GM06990 (cell line): ENCODE measurements at regions not wholly inside any gene's neighbourhood (a gene's known extent, or its start where the extent isn't known, plus 50 kb on each side); places are given as distances from the start of the nearest gene placed in this dataset.

Source experiments
- DNase-seq: peaks from one replicate; pipeline ENCODE4 v3.0.0-alpha.2; 2011; ENCODE audit not compliant: insufficient read length; ENCODE audit errors: extremely low read depth
- H3K27me3 ChIP-seq: replicated peaks from 2 replicates; pipeline ENCODE4 v1.6.0; 2011; ENCODE audit warnings: low read length; ENCODE audit not compliant: control insufficient read depth, insufficient read depth
- H3K36me3 ChIP-seq: 2 replicates; pipeline ENCODE4 v1.5.1; 2011; ENCODE audit warnings: low read length; ENCODE audit not compliant: control insufficient read depth, insufficient read depth
- H3K4me3 ChIP-seq: replicated peaks from 2 replicates; pipeline ENCODE4 v1.5.1; 2011; ENCODE audit warnings: low read depth, mild to moderate bottlenecking, control low read depth, low read length
- TF ChIP-seq, protein P1 (sequence below): IDR thresholded peaks from 2 replicates; pipeline ENCODE4 v1.5.1; 2011; ENCODE audit warnings: low read length, control low read depth, mild to moderate bottlenecking, inconsistent platforms; ENCODE audit not compliant: insufficient read depth, poor library complexity, severe bottlenecking

DNA sequence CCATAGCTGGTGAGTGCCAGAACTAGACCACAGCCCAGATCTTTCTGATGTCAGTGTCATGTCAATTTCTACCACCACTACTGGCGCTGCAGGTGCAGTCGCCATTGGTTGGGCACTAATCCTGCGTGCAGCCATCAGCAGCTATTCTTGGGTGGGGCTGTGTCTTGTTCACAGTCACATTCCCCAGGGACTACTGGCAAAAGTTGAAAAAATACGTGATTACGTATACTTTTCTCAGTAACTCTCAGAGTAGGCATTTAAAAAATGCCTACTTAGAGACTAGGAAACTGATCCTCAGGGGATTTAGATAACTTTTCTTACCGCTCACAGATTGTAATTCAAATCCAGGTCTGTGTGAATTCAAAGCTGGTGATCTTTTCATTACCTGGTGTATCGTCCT is 127.7 kb downstream of the ADAMTS15 start:
- Histone ChIP-seq H3K27me3 (peaks cover 1% of the 10 kb centered on the region; the same call in 1 of the 2 replicates), H3K36me3 (no peaks in the 10 kb centered on the region), H3K4me3 (no peak overlapping the region)
- TF ChIP-seq, protein P1, sequence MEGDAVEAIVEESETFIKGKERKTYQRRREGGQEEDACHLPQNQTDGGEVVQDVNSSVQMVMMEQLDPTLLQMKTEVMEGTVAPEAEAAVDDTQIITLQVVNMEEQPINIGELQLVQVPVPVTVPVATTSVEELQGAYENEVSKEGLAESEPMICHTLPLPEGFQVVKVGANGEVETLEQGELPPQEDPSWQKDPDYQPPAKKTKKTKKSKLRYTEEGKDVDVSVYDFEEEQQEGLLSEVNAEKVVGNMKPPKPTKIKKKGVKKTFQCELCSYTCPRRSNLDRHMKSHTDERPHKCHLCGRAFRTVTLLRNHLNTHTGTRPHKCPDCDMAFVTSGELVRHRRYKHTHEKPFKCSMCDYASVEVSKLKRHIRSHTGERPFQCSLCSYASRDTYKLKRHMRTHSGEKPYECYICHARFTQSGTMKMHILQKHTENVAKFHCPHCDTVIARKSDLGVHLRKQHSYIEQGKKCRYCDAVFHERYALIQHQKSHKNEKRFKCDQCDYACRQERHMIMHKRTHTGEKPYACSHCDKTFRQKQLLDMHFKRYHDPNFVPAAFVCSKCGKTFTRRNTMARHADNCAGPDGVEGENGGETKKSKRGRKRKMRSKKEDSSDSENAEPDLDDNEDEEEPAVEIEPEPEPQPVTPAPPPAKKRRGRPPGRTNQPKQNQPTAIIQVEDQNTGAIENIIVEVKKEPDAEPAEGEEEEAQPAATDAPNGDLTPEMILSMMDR = no peak
- DNase-seq = no peak

DNA sequence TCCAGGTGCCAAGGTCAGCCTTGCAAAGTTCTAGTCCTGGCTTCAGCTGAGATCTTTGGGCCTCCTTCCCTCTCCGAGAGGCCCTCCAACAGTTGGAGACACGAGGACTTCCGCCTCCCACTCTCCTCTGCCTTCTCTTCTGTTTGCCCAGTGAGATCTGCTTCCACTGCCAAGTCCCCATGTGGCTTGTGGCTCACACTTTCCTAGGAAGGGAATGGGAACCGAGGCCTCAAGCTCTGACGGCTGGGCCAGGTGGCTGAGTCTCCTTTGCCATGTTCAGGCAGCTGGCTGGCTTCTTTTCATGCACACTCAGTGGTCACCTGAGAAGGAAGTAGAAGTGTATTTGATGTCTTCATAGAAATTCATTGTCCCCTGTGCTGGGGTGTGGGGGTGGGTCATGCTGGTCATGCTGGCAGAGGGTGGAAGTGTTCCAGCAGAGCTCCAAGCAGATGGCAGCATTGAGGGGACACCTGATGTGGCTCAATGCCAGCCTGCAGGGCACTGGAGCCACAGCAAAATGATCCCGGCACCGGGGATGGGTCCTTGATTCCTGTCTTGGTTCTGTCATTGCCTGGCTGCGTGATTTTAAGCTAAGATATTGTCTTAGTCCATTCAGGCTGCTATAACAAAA is 130.4 kb downstream of the ADAMTS15 start:
- H3K27me3 ChIP-seq = no peaks in the 10 kb centered on the region; the same call in 1 of the 2 replicates
- TF ChIP-seq, protein P1 = no peak
- H3K36me3 ChIP-seq = no peaks in the 10 kb centered on the region
- DNase-seq = no peak
- no peak overlapping the region for H3K4me3 ChIP-seq

- TF ChIP-seq, protein P1 = no peak
- Histone ChIP-seq H3K27me3 (no peaks in the 10 kb centered on the region; the same call in 1 of the 2 replicates), H3K36me3 (no peaks in the 10 kb centered on the region), H3K4me3 (no peak overlapping the region)
- DNase-seq = no peak
Measured at GRCh38 chr11:130580372-130580771, 131.9 kb downstream of the ADAMTS15 start.

DNA sequence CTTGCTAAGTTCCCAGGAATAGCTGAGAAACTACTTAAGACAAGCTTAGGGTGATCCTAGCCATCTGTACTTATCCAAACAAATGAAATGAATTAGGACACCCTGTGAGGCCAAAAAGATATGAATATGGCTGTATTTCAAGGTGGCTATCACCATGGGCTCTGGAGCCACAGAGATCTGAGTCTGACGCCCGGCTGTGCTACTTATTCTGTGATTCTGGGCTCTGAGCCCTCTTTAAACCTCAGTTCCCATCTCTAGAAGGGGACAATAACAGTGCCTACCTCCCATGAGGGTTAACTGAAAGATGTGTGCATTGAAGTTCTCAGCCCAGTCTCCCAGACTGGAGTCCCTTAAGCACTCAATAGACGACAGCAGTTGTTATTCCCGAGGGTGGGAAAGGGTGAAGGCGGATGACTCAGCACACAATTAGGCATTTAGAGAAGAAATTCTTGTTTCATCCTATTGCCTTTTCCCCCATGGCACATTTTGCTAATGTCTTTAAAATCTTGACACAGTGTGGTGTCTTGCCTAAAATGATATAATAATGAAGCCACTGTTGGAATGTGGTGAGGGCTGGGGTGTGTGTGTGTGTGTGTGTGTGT is 132.5 kb downstream of the ADAMTS15 start:
- Histone ChIP-seq H3K36me3 (no peaks in the 10 kb centered on the region), H3K4me3 (no peak overlapping the region), H3K27me3 (no peaks in the 10 kb centered on the region; the same call in 1 of the 2 replicates)
- no peak for DNase-seq
- TF ChIP-seq, protein P1 = no peak

DNA sequence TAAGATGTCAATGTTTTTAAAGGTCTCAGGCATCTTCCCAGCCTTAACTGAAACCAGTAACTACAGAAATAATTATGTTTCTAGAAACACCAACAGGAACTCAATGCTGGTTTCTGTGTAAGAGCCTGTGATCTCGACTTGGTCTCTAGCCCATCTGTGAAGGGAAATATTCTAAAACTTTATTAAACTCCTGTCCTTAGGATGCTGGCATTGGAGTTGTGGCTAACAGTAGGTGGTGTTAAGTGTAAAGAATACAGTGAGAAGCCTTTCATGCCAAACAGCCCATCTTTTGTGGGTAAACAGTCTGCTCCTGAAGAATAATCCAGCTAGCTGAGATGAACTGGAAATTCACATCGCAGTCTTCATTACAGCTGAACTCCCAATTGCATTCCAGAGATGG is 133.2 kb downstream of the ADAMTS15 start:
- DNase-seq = no peak
- Histone ChIP-seq H3K27me3 (no peaks in the 10 kb centered on the region; the same call in 1 of the 2 replicates), H3K4me3 (no peak overlapping the region), H3K36me3 (no peaks in the 10 kb centered on the region)
- TF ChIP-seq, protein P1 = no peak
